GM18511 (cell line): ENCODE measurements at regions not wholly inside any gene's neighbourhood (a gene's known extent, or its start where the extent isn't known, plus 50 kb on each side); places are given as distances from the start of the nearest gene placed in this dataset.

Experiments
- ATAC-seq: cut with Tn5 transposase; IDR thresholded peaks from one replicate; pipeline ENCODE4 v1.9.1; 2021; ENCODE audit warnings: mild to moderate bottlenecking, moderate library complexity; ENCODE audit not compliant: unreplicated experiment

DNA sequence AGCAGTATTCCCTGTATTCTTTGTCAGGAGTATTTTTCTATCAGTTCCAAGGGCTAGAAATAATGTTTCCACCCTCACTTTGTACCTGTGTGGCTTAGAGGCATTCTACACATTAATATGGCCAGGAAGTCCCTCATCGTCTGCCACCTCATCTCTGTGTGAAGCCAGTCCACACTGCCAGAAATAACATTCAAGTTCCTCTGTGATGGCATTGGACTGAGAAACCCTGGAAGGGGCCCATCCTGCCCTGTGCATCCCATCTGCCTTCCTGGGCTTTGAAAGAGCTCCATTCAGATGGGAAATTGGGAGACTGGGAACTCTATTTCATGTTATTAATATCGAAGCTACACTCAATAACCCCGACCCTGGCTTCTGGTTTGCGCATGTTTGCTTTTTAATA lies 497.2 kb upstream of the CDH5 start:
- no peak for ATAC-seq

DNA sequence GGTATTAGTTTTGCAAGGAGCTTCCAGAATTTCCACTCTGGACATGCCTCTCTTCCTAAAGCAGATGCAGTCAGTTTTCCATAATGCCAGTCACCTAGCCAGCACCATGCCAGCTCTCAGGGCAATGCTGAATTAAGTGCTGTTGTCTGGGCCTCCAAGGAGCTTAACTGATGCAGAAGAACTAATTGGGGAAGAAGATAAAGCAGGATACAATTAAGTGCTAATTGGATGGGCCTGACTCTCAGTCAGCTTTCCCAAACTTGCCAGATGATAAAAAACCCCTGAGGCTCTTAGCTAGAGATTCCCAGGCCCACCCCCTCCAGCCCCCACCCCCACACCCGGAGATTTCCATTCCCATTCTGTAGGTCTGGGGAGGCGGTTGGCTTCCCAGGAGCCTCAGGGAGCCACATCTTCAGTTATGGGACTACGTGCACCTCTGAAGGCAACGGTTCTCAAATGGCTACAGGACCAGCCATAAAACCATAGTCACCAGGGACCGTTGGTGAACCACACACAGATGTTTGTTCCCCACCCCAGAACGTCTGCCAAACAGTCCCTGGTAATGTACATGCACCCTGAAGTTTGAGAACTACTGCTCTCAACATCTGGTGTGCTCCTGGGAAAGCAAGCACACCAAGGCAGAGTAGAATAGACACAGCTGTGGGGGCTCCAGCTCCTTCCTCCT lies 499.1 kb upstream of the CDH5 start:
- ATAC-seq = no peak

DNA sequence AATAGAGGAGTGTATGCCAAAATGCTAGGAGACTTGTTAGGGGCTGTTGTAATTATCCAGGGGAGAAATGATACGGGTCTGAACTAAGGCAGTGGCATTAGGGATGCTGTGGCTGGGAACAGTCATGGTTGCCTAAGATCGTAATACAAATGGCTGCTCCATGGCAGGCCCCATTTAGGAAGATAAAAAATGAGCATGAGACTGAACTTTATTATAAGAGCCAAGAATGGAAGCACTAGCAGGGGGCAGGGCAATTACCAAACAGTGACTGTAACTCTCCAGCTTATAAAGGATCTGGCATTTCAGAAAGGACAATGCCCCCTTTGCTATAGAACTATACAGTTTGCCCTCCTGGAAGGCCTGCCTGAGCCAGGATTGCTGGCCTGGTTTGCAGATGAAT lies 503.3 kb upstream of the CDH5 start:
- ATAC-seq = no peak

DNA sequence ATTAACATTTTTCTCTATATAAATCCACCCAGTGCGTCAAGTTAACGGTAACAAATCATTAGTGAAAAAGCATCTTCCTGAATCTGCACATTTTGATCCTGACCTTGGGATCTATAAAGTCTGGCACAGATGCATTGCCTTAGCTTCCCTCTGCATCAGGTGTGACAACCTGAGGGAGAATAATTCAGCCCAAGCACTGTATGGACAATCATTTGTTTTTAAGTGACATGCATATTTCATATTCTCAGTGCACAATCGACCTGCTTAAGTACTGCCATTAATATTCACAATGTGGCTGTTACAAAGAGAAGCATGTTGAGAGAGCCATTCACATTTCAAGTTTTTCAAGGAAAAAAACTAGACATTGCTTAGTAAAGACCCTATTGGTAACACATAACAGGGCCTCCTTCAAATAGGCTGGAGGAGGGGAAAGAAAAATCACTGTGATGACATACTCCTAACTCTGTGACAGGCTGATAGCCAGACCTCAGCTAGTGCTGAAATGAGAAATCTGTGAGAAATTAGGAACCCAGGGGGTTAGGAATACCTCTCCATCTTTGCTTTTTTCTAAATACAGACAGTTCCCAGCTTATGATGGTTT lies 505.3 kb upstream of the CDH5 start:
- no peak for ATAC-seq

DNA sequence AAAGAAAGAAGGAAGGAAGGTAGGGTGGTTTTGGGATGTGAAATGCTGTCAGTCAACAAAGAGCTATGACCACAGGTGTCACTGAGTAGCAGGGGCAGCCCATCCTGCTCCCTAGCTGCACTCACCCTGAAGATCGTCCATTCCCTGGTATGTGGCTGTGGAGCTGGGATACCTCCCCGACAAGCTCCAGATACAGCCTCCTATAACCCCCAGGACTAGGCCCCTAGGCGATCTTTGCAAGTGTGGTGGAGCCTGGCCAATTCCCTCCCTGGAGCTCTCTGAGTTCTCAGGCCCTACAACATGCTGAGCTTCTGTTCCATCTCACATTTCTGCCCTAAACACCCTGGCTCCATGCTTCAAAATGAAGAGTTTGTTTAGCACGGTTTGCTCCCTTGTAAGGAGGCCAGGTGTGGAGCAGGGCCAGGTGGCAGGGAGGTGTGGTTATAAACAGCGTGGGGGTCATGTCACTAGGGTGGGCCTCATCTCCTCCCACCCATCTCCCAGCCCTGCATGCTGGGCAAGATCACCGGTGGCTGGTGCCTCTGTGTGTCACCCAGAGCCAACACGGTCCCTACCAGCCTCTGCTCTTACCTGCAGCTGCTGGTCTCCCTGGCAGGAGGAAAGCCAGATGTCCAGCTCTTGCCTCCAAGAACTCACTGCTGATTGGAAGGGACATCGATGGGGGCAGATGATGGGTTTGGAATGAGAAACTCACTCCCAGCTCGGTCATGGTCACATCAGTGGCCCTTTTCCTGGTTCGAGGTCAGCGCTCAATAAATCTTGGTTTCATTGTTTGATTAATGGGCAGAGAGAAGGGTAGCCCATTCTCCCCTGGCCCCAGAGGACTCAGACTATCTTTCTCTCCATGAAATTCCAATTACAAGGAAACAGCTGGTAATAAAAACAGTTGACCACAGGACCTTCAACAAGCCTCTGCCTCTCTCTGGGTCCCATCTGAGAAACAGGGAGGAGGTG lies 511.0 kb upstream of the CDH5 start:
- no peak for ATAC-seq

DNA sequence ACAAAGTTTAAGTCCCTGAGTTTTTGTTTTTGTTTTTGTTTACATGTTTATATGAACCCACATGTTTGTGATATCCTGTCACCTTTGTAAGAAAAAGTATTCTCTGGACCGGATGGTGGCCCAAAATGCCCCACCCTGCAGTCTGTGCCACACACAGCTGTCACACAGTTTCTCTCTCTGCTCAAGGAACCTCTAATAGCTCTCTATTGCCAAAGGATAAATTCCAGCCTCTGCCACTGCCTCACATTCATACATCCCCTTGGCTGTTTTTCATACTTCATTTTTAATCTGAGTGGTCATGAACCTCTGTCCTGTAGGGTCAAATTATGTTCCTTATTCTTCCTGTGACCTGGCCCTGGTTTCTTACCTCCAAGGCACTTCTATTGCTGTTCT lies 520.3 kb upstream of the CDH5 start:
- no peak for ATAC-seq

DNA sequence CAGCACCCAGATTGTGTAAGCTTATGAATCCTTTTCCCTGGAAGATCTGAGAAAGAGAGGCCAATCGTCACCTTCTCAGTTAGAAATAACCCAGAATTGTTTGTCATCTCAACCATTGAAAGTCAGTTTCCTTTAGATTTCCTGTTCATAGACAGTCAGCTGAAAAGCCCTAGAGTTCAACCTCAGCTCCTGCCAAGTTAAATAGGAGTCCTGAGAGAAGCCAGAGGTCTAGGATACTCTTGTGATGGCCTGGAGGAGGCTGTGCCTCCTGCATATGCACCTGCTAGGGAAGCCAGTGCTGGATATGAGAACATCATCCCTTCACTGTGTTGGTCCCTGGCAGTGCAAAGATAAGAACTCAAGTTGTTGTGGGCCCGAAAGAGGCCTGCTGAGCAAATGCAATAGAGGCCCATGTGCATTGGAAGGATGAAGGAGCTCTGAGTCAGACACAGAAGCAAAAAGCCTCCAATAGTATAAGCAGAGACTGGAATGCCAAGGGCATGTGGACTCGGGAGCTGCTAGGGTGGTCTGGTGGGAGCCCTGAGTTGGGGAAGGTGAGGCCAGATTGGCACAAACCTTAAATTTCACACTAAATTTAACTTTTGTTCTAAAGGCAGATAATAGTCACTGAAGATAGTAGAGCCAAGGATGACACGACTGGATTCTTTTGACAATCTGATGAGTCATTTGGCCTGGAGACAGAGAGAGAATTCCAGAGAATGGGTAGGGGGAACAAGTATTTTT lies 520.9 kb upstream of the CDH5 start:
- ATAC-seq = no peak

DNA sequence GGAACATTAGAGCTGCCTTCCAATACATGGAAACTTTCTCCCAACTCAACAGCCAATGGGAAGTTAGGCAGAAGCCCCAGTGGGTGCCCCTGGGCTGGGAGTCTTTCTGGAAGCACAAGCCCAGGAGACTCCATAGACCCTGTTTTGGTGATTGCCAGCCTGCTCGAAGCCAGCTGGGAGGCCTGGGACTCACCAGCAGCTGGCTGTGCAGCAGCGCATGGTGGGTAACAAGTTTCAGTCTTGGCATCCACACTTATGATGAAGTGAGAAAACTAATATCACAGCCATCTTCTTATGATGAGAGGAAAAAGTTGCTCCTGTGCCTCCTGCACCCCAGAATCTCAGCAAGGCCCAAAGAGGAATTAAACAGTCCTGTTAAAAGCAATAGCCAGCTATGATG lies 522.5 kb upstream of the CDH5 start:
- no peak for ATAC-seq

DNA sequence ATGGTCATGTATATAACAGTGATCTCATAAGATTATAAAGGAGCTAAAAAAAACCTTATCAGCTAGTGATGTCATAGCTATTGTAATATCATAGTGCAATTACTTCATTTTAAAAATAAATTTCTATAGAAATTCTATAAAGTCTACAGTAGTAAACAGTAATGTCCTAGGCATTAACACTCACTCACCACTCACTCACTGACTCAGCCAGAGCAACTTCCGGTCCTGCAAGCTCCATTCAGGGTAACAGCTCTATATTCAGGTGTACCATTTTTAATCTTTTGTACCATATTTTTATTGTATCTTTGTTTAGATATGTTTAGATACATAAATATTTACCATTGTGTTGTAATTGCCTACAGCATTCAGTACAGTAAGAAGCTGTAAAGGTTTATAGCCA lies 524.4 kb upstream of the CDH5 start:
- no peak for ATAC-seq

DNA sequence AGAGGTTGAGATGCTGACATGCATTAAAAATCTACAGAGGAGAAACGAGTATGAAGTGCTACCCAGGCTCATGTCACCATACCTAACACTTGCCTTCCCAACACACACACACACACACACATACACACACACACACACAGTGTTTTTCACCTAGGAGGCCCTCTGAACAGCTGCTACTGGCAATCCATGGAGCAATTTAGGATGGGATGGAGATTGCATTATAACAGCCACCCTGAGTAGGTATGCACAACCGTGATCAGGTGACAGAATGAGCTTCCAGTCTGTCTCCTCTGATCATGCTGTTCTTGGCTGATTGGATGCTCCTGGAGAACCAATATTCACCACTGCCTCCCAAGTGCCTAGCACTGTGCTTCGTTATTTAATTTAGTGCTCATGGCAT lies 528.5 kb upstream of the CDH5 start:
- ATAC-seq = no peak

DNA sequence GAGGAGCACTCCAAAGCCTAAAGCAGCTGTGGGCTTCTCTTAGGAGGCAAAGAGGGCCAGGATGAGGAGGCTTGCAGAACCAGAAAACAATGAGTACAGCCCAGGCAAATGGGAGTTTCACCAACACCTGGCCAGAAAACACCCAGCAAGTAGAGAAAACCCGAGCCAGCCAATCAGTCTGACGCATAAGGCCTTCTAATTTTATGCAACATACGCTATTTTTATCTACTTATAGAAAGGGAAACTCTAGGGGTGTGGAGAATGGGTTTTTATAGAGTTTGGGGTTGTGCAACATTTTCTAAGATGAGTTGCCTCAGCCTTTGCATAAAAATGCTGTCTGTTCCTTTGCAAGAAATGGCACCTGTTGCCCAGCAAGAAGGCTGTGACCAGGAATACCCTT lies 529.0 kb upstream of the CDH5 start:
- no peak for ATAC-seq

DNA sequence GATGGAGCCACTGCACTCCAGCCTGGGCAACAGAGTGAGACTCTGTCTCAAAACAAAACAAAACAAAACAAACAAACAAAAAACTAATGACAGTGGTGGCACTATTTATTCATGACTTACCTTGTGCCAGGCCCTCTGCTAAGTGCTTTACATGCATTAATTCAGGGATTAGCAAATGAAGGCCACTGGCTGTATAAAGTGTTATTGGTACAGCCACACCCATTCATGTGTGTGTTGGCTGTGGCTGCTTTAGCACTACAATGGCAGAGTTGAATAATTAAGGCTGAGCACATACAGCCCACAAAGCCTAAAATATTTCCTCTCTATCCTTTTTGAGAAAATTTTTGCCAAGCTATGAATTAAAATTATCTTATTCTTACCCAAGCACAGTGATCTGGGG lies 531.8 kb upstream of the CDH5 start:
- ATAC-seq = no peak

DNA sequence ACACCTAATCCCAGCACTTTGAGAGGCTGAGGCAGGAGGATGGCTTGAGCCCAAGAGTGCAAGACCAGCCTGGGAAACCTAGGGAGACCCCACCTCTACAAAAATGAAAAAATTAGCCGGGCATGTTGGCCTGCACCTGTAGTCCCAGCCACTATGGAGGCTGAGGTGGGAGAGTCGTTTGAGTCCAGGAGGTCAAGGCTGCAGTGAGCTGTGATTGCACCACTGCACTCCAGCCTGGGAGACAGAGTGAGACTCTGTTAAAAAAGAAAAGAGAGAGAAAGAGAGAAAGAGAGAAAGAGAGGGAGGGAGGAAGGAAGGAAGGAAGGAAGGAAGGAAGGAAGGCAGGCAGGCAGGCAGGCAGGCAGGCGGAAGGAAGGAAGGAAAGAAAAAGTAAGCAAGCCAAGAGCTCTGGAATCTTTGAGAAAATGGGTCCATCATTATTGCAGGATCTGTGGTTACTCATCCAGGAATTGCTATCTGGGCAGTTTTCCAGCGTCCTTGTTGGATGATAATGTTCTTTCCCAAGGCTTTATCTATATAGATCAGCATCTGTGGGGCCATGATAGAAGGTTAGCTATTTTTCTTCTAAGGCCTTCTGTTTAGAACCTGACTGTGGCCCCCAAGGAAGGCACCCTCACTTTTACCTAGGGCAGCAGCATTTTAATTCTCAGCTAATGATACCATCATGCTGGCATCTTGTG lies 533.2 kb upstream of the CDH5 start:
- no peak for ATAC-seq

DNA sequence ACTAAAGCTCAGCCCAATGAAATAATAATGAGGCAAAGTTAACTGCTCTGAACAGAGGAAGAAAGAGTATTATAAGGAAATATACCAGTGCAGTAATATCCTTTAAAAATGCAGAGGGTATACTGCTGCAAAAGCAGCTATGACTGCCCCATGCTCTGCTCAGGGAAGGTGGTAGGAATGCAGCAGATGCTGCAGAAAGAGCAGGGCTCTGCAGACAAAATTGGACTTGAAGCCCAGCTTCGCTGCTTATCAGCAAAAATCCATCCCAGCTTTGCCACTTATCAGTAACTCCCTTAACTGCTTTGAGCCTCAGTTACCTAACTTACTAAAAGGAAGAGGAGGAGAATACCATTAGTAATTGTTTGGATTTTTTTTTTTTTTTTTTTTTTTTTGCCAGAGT lies 533.8 kb upstream of the CDH5 start:
- no peak for ATAC-seq

DNA sequence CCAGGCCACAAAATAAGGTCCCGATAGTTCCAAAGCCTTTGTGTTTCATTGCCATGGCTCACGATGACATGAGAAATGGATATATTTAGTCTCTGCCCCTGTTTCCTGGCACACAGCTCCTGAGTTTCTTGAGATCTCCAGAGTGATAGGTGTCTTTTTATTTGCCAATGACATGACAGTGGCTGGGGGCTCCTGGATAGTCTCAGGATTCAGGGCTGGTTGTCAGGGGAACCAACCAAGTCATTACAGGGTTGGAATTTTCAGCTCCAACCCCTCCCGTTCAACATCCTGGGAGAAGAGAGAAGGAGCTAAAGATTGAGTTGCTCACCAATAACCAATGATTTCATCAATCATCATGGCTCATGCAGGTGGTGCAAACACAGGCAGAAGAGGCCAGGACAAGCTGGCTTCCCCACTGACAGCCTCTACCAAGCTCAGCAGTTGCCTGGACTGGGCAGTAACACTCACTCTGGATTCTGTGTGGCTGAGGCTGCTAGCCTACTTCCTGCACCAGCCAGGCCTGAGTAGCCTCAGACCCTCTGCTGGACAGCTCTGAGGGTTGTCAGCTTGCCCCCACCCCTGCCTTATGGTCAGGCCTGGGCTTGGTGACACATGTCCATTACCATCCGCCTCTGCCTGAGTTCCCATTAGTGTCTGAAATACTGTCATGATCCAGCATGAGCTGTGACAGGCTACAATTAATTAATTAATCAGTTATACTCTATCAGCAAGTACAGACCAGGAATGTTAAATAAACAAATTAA lies 534.4 kb upstream of the CDH5 start:
- ATAC-seq = no peak

DNA sequence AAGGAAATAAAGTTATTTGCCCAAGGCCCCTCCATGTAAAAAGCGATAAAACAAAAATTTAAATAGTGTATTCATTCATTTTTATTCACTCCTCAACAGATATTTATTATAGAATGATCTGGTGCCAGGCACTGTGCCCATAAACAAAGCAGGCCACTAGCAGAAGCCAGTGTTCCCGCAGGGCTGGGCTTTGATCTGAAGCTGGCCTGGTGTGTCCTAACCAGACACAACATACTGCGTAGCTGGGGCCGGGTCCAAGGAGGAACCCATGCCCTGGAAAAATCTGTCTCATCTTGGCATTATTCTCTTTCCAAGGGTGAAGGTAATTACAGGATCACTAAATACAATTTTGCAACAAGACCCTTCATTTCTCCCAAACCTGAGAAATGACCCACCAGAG lies 537.4 kb upstream of the CDH5 start:
- no peak for ATAC-seq

DNA sequence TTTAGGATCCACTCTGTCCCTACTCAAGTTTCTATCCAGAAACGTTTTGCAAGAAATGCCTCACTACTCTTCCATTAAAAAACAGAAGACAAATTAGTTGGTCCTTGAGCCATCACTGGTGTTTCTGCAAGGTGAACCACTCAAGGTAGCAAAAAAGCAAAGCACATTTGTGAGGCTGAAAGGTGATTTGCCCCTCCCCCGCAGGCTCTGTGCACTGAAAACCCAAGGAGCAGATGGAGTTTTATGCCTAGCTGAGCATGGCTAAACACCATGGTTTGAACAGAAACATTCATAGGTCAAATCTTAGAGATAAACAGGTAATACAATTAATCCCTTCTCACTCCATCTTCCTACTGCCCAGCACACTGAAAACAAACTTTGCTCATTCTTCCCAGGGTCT lies 538.2 kb upstream of the CDH5 start:
- no peak for ATAC-seq

DNA sequence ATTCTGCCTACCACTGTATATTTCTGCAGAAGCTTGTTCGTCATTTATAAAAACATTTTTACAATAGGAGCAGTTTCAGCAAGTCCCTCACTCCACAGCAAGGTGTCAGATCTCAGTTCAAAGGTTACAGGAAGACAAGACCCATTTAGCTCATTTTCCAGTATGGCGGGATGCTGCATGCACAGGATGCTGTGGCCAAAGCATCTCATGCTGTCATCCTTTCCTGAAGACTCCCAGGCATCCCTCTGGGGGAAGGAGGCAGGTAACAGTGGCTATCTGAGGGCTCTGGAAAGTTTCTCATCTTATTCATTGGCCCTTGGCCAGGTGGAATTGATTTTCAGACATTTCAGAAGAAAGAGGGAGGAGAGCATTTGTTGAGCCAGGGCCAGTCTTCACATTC lies 539.3 kb upstream of the CDH5 start:
- ATAC-seq = no peak

DNA sequence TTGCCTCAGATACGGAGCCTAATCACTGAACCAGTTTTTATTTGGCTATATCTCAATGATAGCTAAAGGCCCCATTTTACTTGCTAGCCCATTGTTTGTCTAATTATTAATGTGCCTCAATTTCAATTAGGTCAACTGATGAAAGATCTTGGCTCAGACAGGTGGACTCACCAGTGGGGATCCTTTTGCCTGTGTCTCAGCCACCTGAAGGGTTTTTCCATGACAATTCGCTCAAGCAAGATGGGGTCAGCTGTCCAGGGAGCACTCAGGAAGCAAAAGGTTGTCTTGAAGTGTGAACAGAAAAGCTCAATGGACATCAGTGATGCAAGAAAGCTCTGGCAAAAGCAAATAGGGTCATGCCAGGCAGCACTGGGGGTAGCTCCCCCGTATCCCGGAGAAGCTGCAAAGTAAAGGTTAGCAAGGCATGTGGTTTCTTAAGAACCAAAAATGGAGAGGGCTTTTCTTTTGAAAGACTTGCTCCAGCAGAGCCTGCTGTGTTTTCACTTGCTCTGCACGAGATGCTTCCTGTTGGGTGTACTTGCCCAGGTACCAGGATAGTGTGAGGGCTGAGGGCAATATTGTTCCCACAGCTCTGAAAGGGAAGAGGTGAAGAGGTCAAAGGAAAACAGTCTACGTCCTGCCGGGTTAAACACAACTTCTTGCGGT lies 541.2 kb upstream of the CDH5 start:
- ATAC-seq = no peak
